ENCODE measurements at regions not wholly inside any gene's neighbourhood (a gene's known extent, or its start where the extent isn't known, plus 50 kb on each side); places are given as distances from the start of the nearest gene placed in this dataset.
"Not testable (repeated sequence)": the region's sequence is repeated elsewhere in the genome, so short reads cannot be mapped to it uniquely, and the experiment has no call there.

DNA sequence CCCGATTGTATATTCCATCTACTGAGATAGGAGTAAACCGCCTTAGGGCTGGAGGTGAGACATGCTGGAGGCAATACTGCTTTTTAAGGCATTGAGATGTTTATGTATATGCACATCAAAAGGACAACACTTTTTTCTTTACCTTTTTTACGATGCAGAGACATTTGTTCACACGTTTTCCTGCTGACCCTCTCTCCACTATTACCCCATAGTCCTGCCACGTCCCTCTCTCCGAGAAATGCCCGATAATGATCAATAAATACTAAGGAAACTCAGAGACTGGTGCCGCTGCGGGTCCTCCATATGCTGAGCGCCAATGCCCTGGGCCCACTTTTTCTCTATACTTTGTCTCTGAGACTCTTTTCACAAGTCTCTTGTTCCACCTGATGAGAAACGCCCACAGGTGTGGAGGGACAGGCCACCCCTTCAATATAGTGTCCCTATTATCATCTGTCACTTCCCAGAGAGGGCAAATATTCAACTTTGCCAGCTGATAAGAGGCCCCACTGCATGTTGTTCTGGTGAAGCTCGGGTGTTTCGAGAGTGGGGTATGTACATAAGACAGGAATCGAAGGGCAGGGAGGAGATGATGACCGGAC, 4203.5 kb upstream of the OR11H1 start:
- TF ChIP-seq, protein P1, sequence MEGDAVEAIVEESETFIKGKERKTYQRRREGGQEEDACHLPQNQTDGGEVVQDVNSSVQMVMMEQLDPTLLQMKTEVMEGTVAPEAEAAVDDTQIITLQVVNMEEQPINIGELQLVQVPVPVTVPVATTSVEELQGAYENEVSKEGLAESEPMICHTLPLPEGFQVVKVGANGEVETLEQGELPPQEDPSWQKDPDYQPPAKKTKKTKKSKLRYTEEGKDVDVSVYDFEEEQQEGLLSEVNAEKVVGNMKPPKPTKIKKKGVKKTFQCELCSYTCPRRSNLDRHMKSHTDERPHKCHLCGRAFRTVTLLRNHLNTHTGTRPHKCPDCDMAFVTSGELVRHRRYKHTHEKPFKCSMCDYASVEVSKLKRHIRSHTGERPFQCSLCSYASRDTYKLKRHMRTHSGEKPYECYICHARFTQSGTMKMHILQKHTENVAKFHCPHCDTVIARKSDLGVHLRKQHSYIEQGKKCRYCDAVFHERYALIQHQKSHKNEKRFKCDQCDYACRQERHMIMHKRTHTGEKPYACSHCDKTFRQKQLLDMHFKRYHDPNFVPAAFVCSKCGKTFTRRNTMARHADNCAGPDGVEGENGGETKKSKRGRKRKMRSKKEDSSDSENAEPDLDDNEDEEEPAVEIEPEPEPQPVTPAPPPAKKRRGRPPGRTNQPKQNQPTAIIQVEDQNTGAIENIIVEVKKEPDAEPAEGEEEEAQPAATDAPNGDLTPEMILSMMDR (IDR thresholded peaks at IDR 0.05): not testable (repeated sequence)
- not testable (repeated sequence) for TF ChIP-seq POLR2A (IDR thresholded peaks at IDR 0.05)
